ENCODE measurements at regions not wholly inside any gene's neighbourhood (a gene's known extent, or its start where the extent isn't known, plus 50 kb on each side); places are given as distances from the start of the nearest gene placed in this dataset.

- TF ChIP-seq, protein P1, sequence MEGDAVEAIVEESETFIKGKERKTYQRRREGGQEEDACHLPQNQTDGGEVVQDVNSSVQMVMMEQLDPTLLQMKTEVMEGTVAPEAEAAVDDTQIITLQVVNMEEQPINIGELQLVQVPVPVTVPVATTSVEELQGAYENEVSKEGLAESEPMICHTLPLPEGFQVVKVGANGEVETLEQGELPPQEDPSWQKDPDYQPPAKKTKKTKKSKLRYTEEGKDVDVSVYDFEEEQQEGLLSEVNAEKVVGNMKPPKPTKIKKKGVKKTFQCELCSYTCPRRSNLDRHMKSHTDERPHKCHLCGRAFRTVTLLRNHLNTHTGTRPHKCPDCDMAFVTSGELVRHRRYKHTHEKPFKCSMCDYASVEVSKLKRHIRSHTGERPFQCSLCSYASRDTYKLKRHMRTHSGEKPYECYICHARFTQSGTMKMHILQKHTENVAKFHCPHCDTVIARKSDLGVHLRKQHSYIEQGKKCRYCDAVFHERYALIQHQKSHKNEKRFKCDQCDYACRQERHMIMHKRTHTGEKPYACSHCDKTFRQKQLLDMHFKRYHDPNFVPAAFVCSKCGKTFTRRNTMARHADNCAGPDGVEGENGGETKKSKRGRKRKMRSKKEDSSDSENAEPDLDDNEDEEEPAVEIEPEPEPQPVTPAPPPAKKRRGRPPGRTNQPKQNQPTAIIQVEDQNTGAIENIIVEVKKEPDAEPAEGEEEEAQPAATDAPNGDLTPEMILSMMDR (conservative IDR thresholded peaks at IDR 0.05; ENCODE audit: low read depth, low read length) = no peak
- TF ChIP-seq EZH2 (IDR thresholded peaks at IDR 0.05; ENCODE audit: low read length, unreplicated experiment) = no peak
These were observed 760.0 kb upstream of the SORCS1 start for GRCh38 chr10:107924458-107924857.
